ENCODE measurements at regions not wholly inside any gene's neighbourhood (a gene's known extent, or its start where the extent isn't known, plus 50 kb on each side); places are given as distances from the start of the nearest gene placed in this dataset.
"Not testable (repeated sequence)": the region's sequence is repeated elsewhere in the genome, so short reads cannot be mapped to it uniquely, and the experiment has no call there.

GRCh38 chrX:55142206-55142918, 53.5 kb downstream of the PAGE2 start:
- no peak for DNase-seq (ENCODE audit: low spot score)

- DNase-seq (ENCODE audit: low spot score): no peak
These were observed 54.1 kb downstream of the PAGE2 start for GRCh38 chrX:55142919-55143310.

- DNase-seq (ENCODE audit: low spot score): no peak
These were observed 54.8 kb downstream of the PAGE2 start for GRCh38 chrX:55143621-55144020.

- no peak for DNase-seq (ENCODE audit: low spot score)
These were observed 55.9 kb downstream of the PAGE2 start for GRCh38 chrX:55144697-55145096.

GRCh38 chrX:55149242-55149641, 60.4 kb downstream of the PAGE2 start:
- DNase-seq (ENCODE audit: low spot score): no peak

GRCh38 chrX:55151199-55151598, 62.4 kb downstream of the PAGE2 start:
- DNase-seq (ENCODE audit: low spot score): no peak

GRCh38 chrX:55159551-55159950, 60.6 kb upstream of the PAGE5 start:
- DNase-seq (ENCODE audit: low spot score): no peak

- DNase-seq (ENCODE audit: low spot score): peak; percentile 87
These were observed 59.2 kb upstream of the PAGE5 start for GRCh38 chrX:55160685-55161552.

- DNase-seq (ENCODE audit: low spot score): no peak
These were observed 58.6 kb upstream of the PAGE5 start for GRCh38 chrX:55161581-55161980.

GRCh38 chrX:55163171-55163570, 57.0 kb upstream of the PAGE5 start:
- no peak for DNase-seq (ENCODE audit: low spot score)

GRCh38 chrX:55165026-55165425, 55.1 kb upstream of the PAGE5 start:
- DNase-seq (ENCODE audit: low spot score): not testable (repeated sequence)

GRCh38 chrX:55167124-55167803, 52.9 kb upstream of the PAGE5 start:
- DNase-seq (ENCODE audit: low spot score): no peak

GRCh38 chrX:55167901-55168300, 52.2 kb upstream of the PAGE5 start:
- no peak for DNase-seq (ENCODE audit: low spot score)

- DNase-seq (ENCODE audit: low spot score): no peak
These were observed 50.4 kb upstream of the PAGE5 start for GRCh38 chrX:55169782-55170181.
